GM23338 (cell line): ENCODE measurements at regions not wholly inside any gene's neighbourhood (a gene's known extent, or its start where the extent isn't known, plus 50 kb on each side); places are given as distances from the start of the nearest gene placed in this dataset.

Experiments
- CREB1 ChIP-seq: fragments of 250-450 bp; sonication (Bioruptor Pico); IDR thresholded peaks from 2 replicates; pipeline ENCODE4 v1.5.0; 2020; ENCODE audit warnings: low read depth, mild to moderate bottlenecking, moderate library complexity
- EZH2 ChIP-seq: fragments of 200-600 bp; sonication (generic); IDR thresholded peaks from one replicate; pipeline ENCODE4 v1.8.0; 2017; ENCODE audit warnings: antibody characterized with exemption, mild to moderate bottlenecking, low read depth; ENCODE audit not compliant: unreplicated experiment
- EZH2phosphoT487 ChIP-seq: fragments of 200-600 bp; sonication (generic); IDR thresholded peaks from one replicate; pipeline ENCODE4 v1.8.1; 2018; ENCODE audit warnings: antibody characterized with exemption; ENCODE audit not compliant: unreplicated experiment
- JUNB ChIP-seq: IDR thresholded peaks from one replicate; pipeline ENCODE4 v1.6.1; 2016; ENCODE audit warnings: antibody characterized with exemption; ENCODE audit not compliant: unreplicated experiment
- NANOG ChIP-seq: IDR thresholded peaks from 2 replicates; pipeline ENCODE4 v1.6.1; 2016; ENCODE audit warnings: antibody characterized with exemption, borderline replicate concordance
- POLR2AphosphoS5 ChIP-seq: IDR thresholded peaks from 2 replicates; pipeline ENCODE4 v1.6.1; 2016; ENCODE audit warnings: antibody characterized with exemption, low read depth
- STAT1 ChIP-seq: IDR thresholded peaks from one replicate; pipeline ENCODE4 v1.6.1; 2016; ENCODE audit warnings: antibody characterized with exemption; ENCODE audit not compliant: unreplicated experiment
- ZNF114 ChIP-seq: fragments of 250-450 bp; sonication (Bioruptor Pico); IDR thresholded peaks from 2 replicates; pipeline ENCODE4 v1.5.0; 2020; ENCODE audit warnings: mild to moderate bottlenecking, moderate library complexity
- ZNF331 ChIP-seq: fragments of 250-450 bp; sonication (Bioruptor Pico); IDR thresholded peaks from 2 replicates; pipeline ENCODE4 v1.5.0; 2020; ENCODE audit warnings: low read depth, mild to moderate bottlenecking, moderate library complexity
- TF ChIP-seq, protein P1 (sequence below), 2 experiments: fragments of 200-600 bp in 1 of 2; sonication (generic) in 1 of 2; conservative IDR thresholded peaks; 2 replicates each; pipeline versions ENCODE4 v1.5.1 to v1.6.1; 2016 to 2017; ENCODE audit warnings: antibody characterized with exemption in 2 of 2, low read depth in 2 of 2, mild to moderate bottlenecking in 2 of 2, moderate library complexity in 1 of 2
- TF ChIP-seq, protein P2 (sequence below): IDR thresholded peaks from one replicate; pipeline ENCODE4 v1.6.1; 2018; ENCODE audit warnings: antibody characterized with exemption; ENCODE audit not compliant: unreplicated experiment

DNA sequence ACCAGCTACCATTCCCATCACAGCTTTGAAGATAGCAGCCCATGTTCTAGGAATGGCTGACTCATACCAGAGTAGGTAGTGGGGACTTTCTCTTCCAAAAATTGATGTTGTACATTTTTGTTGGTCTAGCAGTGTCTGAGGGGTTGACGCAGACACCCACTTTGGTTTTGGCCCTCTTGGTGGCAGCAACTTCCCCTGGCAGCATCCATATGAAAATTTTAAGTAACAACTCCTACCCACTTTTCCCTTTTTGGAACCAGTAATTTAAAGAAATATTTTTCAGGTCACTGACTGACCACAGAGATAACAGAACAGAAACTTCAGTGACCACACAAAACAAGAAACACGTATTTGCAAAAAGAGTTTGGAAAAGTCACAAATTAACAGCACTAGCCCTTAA lies 162.0 kb upstream of the TMCC3 start:
- TF ChIP-seq, protein P1, sequence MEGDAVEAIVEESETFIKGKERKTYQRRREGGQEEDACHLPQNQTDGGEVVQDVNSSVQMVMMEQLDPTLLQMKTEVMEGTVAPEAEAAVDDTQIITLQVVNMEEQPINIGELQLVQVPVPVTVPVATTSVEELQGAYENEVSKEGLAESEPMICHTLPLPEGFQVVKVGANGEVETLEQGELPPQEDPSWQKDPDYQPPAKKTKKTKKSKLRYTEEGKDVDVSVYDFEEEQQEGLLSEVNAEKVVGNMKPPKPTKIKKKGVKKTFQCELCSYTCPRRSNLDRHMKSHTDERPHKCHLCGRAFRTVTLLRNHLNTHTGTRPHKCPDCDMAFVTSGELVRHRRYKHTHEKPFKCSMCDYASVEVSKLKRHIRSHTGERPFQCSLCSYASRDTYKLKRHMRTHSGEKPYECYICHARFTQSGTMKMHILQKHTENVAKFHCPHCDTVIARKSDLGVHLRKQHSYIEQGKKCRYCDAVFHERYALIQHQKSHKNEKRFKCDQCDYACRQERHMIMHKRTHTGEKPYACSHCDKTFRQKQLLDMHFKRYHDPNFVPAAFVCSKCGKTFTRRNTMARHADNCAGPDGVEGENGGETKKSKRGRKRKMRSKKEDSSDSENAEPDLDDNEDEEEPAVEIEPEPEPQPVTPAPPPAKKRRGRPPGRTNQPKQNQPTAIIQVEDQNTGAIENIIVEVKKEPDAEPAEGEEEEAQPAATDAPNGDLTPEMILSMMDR (conservative IDR thresholded peaks at IDR 0.05; ENCODE audit: low read depth in 2 of 2) = no peak
- no peak for TF ChIP-seq POLR2AphosphoS5
- TF ChIP-seq EZH2 = no peak
- TF ChIP-seq EZH2phosphoT487 = no peak
- TF ChIP-seq CREB1 (CRISPR knock-in tag) = no peak
- no peak for TF ChIP-seq JUNB
- TF ChIP-seq ZNF331 (CRISPR knock-in tag) = no peak
- TF ChIP-seq, protein P2, sequence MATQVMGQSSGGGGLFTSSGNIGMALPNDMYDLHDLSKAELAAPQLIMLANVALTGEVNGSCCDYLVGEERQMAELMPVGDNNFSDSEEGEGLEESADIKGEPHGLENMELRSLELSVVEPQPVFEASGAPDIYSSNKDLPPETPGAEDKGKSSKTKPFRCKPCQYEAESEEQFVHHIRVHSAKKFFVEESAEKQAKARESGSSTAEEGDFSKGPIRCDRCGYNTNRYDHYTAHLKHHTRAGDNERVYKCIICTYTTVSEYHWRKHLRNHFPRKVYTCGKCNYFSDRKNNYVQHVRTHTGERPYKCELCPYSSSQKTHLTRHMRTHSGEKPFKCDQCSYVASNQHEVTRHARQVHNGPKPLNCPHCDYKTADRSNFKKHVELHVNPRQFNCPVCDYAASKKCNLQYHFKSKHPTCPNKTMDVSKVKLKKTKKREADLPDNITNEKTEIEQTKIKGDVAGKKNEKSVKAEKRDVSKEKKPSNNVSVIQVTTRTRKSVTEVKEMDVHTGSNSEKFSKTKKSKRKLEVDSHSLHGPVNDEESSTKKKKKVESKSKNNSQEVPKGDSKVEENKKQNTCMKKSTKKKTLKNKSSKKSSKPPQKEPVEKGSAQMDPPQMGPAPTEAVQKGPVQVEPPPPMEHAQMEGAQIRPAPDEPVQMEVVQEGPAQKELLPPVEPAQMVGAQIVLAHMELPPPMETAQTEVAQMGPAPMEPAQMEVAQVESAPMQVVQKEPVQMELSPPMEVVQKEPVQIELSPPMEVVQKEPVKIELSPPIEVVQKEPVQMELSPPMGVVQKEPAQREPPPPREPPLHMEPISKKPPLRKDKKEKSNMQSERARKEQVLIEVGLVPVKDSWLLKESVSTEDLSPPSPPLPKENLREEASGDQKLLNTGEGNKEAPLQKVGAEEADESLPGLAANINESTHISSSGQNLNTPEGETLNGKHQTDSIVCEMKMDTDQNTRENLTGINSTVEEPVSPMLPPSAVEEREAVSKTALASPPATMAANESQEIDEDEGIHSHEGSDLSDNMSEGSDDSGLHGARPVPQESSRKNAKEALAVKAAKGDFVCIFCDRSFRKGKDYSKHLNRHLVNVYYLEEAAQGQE = no peak
- TF ChIP-seq NANOG = no peak
- no peak for TF ChIP-seq STAT1
- TF ChIP-seq ZNF114 (CRISPR knock-in tag) = no peak
